Spleen (tissue), 11 donors: ENCODE measurements at regions not wholly inside any gene's neighbourhood (a gene's known extent, or its start where the extent isn't known, plus 50 kb on each side); places are given as distances from the start of the nearest gene placed in this dataset.

ENCODE experiments used
- DNase-seq: peaks from one replicate; pipeline ENCODE4 v3.0.0-alpha.2; 2020
- H3K27ac ChIP-seq, 8 donors: fragments of 200-600 bp; sonication (generic) in 7 of 8; 1 replicate in 4 of 8; 2 replicates in 4 of 8; pipeline versions ENCODE4 v1.5.0 to v1.8.0; 2016 to 2021; ENCODE audit warnings: inconsistent platforms in 4 of 8, mild to moderate bottlenecking in 4 of 8, moderate library complexity in 1 of 8
- H3K27me3 ChIP-seq, 7 donors: fragments of 200-600 bp; sonication (generic) in 6 of 7; replicated peaks in 1 of 7; 1 replicate in 4 of 7; 2 replicates in 3 of 7; pipeline versions ENCODE4 v1.5.0 to v1.8.0; 2016 to 2021; ENCODE audit warnings: inconsistent platforms in 3 of 7, mild to moderate bottlenecking in 1 of 7
- H3K36me3 ChIP-seq, 6 donors: fragments of 200-600 bp; sonication (generic) in 5 of 6; 1 replicate in 4 of 6; 2 replicates in 2 of 6; pipeline versions ENCODE4 v1.5.0 to v1.8.0; 2016 to 2021; ENCODE audit warnings: inconsistent platforms in 2 of 6
- H3K4me1 ChIP-seq, 6 donors: fragments of 200-600 bp; sonication (generic) in 5 of 6; 1 replicate in 3 of 6; 2 replicates in 3 of 6; pipeline versions ENCODE4 v1.5.0 to v1.8.0; 2016 to 2021; ENCODE audit warnings: inconsistent platforms in 3 of 6
- H3K4me3 ChIP-seq, 8 donors: fragments of 200-600 bp; sonication (generic) in 7 of 8; 1 replicate in 4 of 8; 2 replicates in 4 of 8; pipeline versions ENCODE4 v1.5.0 to v1.8.0; 2016 to 2021; ENCODE audit warnings: inconsistent platforms in 4 of 8, mild to moderate bottlenecking in 4 of 8, moderate library complexity in 2 of 8
- H3K9me3 ChIP-seq, 8 donors: fragments of 200-600 bp; sonication (generic) in 7 of 8; 1 replicate in 4 of 8; 2 replicates in 4 of 8; pipeline versions ENCODE4 v1.5.0 to v1.8.0; 2016 to 2021; ENCODE audit warnings: inconsistent platforms in 4 of 8
- CTCF ChIP-seq, 11 experiments: fragments of 200-600 bp in 7 of 11; fragments of 450-650 bp in 4 of 11; sonication (generic) in 4 of 11; IDR thresholded peaks in 8 of 11; conservative IDR thresholded peaks in 3 of 11; 1 replicate in 7 of 11; 2 replicates in 4 of 11; pipeline versions ENCODE4 v1.4.0 to v1.8.0; 2016 to 2021; ENCODE audit warnings: antibody characterized with exemption in 11 of 11, inconsistent platforms in 4 of 11, mild to moderate bottlenecking in 1 of 11
- POLR2A ChIP-seq, 3 donors: fragments of 450-650 bp; IDR thresholded peaks; one replicate each; pipeline ENCODE4 v1.5.1; 2017; ENCODE audit warnings: antibody characterized with exemption in 3 of 3, mild to moderate bottlenecking in 1 of 3
- POLR2AphosphoS5 ChIP-seq, 3 donors: sonication (generic); formaldehyde crosslinking; IDR thresholded peaks; one replicate each; pipeline ENCODE4 v1.5.1; 2017; ENCODE audit warnings: antibody characterized with exemption in 3 of 3
- whole genome bisulfite sequencing, 5 donors: extraction: QIAGEN DNeasy Blood & Tissue Kit in 3 of 5; methylation state at CpG; one replicate each; pipeline versions ENCODE4 v1.1.5 to v1.1.7; 2013 to 2018; 5-methylcytosine and 5-hydroxymethylcytosine counted together
- intact Hi-C: fragments of 100-400 bp; cut with DNase I; formaldehyde crosslinking; loops from one replicate; pipeline ENCODE4 v1.15.0; 2023; ENCODE audit warnings: low total_unique reads
- donor health status: healthy with polysubstance abuse.
- donor health status: DM: no; HTN: no; CAD: no; lungs with moderate emphysema.
- donor health status: DM: no; HTN: no; CAD: no.
- donor health status: Bipolar disorder and iron deficiency.
- donor health status: healthy.
- donor health status: DM: no; HTN: no; CAD: no.
- donor health status: DM: yes; HTN: yes; CAD: no.

GRCh38 chr16:8375232-8375587 lies 215.1 kb downstream of the TMEM114 start:
- H3K4me3 ChIP-seq, result no peak overlapping the region
- no peaks in the 10 kb centered on the region for H3K27me3 ChIP-seq
- TF ChIP-seq POLR2A (IDR thresholded peaks at IDR 0.05) (no peak), POLR2AphosphoS5 (IDR thresholded peaks at IDR 0.05) (no peak), CTCF (IDR thresholded peaks at IDR 0.05 in 8 of 11, conservative IDR thresholded peaks at IDR 0.05 in 3 of 11) (no peak)
- intact Hi-C loops, result no loop called here
- H3K4me1 ChIP-seq, result no peaks in the 10 kb centered on the region
- no peak overlapping the region for H3K27ac ChIP-seq
- no peak for DNase-seq
- H3K36me3 ChIP-seq, result no peaks in the 10 kb centered on the region
- peaks cover 0 to 27% (median 6%) of the 10 kb centered on the region in 8 donors for H3K9me3 ChIP-seq
- 56 to 76% (median 73%) methylated on average over 1 of the region's 1 CpG for WGBS, 5 donors

GRCh38 chr16:8374586-8375231 lies 215.6 kb downstream of the TMEM114 start:
- WGBS, 5 donors, result 72 to 82% (median 75%) methylated on average over 8 of the region's 8 CpGs
- Histone ChIP-seq H3K27me3 (no peaks in the 10 kb centered on the region), H3K4me3 (no peak overlapping the region), H3K9me3 (peaks cover 0 to 32% (median 7%) of the 10 kb centered on the region in 8 donors), H3K36me3 (no peaks in the 10 kb centered on the region), H3K27ac (no peak overlapping the region), H3K4me1 (no peaks in the 10 kb centered on the region)
- intact Hi-C loops, result no loop called here
- no peak for DNase-seq
- TF ChIP-seq POLR2AphosphoS5 (IDR thresholded peaks at IDR 0.05) (no peak), POLR2A (IDR thresholded peaks at IDR 0.05) (no peak), CTCF (IDR thresholded peaks at IDR 0.05 in 8 of 11, conservative IDR thresholded peaks at IDR 0.05 in 3 of 11) (no peak)

GRCh38 chr16:8373676-8374431 lies 216.5 kb downstream of the TMEM114 start:
- no peaks in the 10 kb centered on the region for H3K4me1 ChIP-seq
- H3K9me3 ChIP-seq, result peaks cover 0 to 37% (median 7%) of the 10 kb centered on the region in 8 donors
- H3K27me3 ChIP-seq, result no peaks in the 10 kb centered on the region
- H3K4me3 ChIP-seq, result no peak overlapping the region
- intact Hi-C loops, result no loop called here
- no peak overlapping the region for H3K27ac ChIP-seq
- no peaks in the 10 kb centered on the region for H3K36me3 ChIP-seq
- 71 to 81% (median 77%) methylated on average over 6 of the region's 6 CpGs for WGBS, 5 donors
- no peak for DNase-seq
- TF ChIP-seq POLR2AphosphoS5 (IDR thresholded peaks at IDR 0.05), result no peak
- no peak for TF ChIP-seq POLR2A (IDR thresholded peaks at IDR 0.05)
- no peak for TF ChIP-seq CTCF (IDR thresholded peaks at IDR 0.05 in 8 of 11, conservative IDR thresholded peaks at IDR 0.05 in 3 of 11)

GRCh38 chr16:8372141-8372540 lies 218.2 kb downstream of the TMEM114 start:
- Histone ChIP-seq H3K36me3 (no peaks in the 10 kb centered on the region), H3K4me1 (no peaks in the 10 kb centered on the region), H3K9me3 (peaks cover 0 to 39% (median 7%) of the 10 kb centered on the region in 8 donors), H3K27ac (no peak overlapping the region), H3K27me3 (no peaks in the 10 kb centered on the region), H3K4me3 (no peak overlapping the region)
- intact Hi-C loops, result no loop called here
- DNase-seq, result no peak
- WGBS, 5 donors, result 68 to 86% (median 74%) methylated on average over 3 of the region's 3 CpGs
- TF ChIP-seq POLR2AphosphoS5 (IDR thresholded peaks at IDR 0.05) (no peak), POLR2A (IDR thresholded peaks at IDR 0.05) (no peak)
